K562 (cell line): ENCODE measurements at regions not wholly inside any gene's neighbourhood (a gene's known extent, or its start where the extent isn't known, plus 50 kb on each side); places are given as distances from the start of the nearest gene placed in this dataset.

Source experiments
- ATAC-seq: fragments of 200-7000 bp; cut with Tn5 transposase; 3 replicates; pipeline ENCODE4 v1.9.1; 2020; ENCODE audit warnings: moderate library complexity
- BruUV-seq: library from RNA; stranded (reverse); fragments of 400-500 nt; replicated peaks from 2 replicates; lab custom pipeline; 2021; lab: Mats Ljungman, UMichigan
- CTCF ChIA-PET: fragments of 300-600 bp; formaldehyde crosslinking; extraction: SDS; loops from one replicate; lab custom pipeline; 2021; ENCODE audit warnings: low intra/inter-chr PET ratio; lab: Yijun Ruan, JAX
- POLR2A ChIA-PET: fragments of 300-600, 350-650 bp; sonication (Branson Sonifier 250); formaldehyde crosslinking; extraction: SDS; loops from one replicate; lab custom pipeline; 2021; ENCODE audit warnings: antibody characterized with exemption, inconsistent platforms; lab: Yijun Ruan, JAX
- DNase-seq, 4 experiments: peaks; one replicate each; pipeline versions ENCODE4 v3.0.0 to v3.0.0-alpha.2; 2011 to 2018; ENCODE audit warnings: low spot score in 3 of 4, mixed read lengths in 3 of 4; ENCODE audit errors: extremely low read depth in 1 of 4
- FAIRE-seq: peaks from 2 replicates; lab custom pipeline; 2011; peaks lifted over from hg19 to GRCh38; lab: Jason Lieb, UNC
- H2AFZ ChIP-seq: 2 replicates; pipeline ENCODE4 v1.6.0; 2011; ENCODE audit warnings: low read depth, low read length, control low read depth, inconsistent platforms
- H3K27ac ChIP-seq: fragments of 200-600 bp; 3 replicates; pipeline ENCODE4 v1.8.0; 2011; ENCODE audit warnings: low read depth, mild to moderate bottlenecking, control low read depth, inconsistent platforms, low read length, moderate library complexity, mixed read lengths; ENCODE audit errors: extremely low read depth
- H3K27me3 ChIP-seq, 2 experiments: fragments of 300-600 bp in 1 of 2; 2 replicates in 1 of 2; 3 replicates in 1 of 2; pipeline versions ENCODE4 v1.6.0 to v1.8.0; 2011; ENCODE audit warnings: inconsistent platforms in 2 of 2, low read length in 2 of 2, mild to moderate bottlenecking in 1 of 2, mixed read lengths in 1 of 2, moderate library complexity in 1 of 2; ENCODE audit not compliant: control insufficient read depth in 2 of 2, insufficient read depth in 2 of 2
- H3K36me3 ChIP-seq: fragments of 300-600 bp; 3 replicates; pipeline ENCODE4 v1.8.0; 2011; ENCODE audit warnings: mild to moderate bottlenecking, low read length, inconsistent platforms; ENCODE audit not compliant: control insufficient read depth, insufficient read depth
- H3K4me1 ChIP-seq, 2 experiments: fragments of 200-600 bp in 1 of 2; replicated peaks in 1 of 2; 2 replicates in 1 of 2; 3 replicates in 1 of 2; pipeline versions ENCODE4 v1.5.1 to v1.8.0; 2011; ENCODE audit warnings: inconsistent platforms in 2 of 2, low read length in 2 of 2, mild to moderate bottlenecking in 1 of 2, mixed read lengths in 1 of 2, moderate library complexity in 1 of 2; ENCODE audit not compliant: control insufficient read depth in 2 of 2, insufficient read depth in 2 of 2
- H3K4me2 ChIP-seq: 2 replicates; pipeline ENCODE4 v1.6.1; 2011; ENCODE audit warnings: low read length, control low read depth, inconsistent platforms, mixed read lengths; ENCODE audit not compliant: insufficient read depth
- H3K4me3 ChIP-seq: fragments of 200-600 bp; sonication (generic), shearing (Covaris generic); 2 replicates; pipeline ENCODE4 v1.5.1; 2016; ENCODE audit warnings: control low read depth, inconsistent platforms
- H3K79me2 ChIP-seq: fragments of 200-600 bp; 3 replicates; pipeline ENCODE4 v1.8.0; 2011; ENCODE audit warnings: low read length, inconsistent platforms; ENCODE audit not compliant: control insufficient read depth, insufficient read depth
- H3K9ac ChIP-seq, 2 experiments: 2 replicates each; pipeline versions ENCODE4 v1.6.0 to v1.6.1; 2011; ENCODE audit warnings: low read depth in 2 of 2, low read length in 2 of 2, control low read depth in 1 of 2, inconsistent platforms in 1 of 2, mild to moderate bottlenecking in 1 of 2, mixed read lengths in 1 of 2; ENCODE audit not compliant: insufficient read depth in 1 of 2
- H3K9me1 ChIP-seq: one replicate; pipeline ENCODE4 v1.6.0; 2011; ENCODE audit warnings: inconsistent platforms, mild to moderate bottlenecking, low read length, moderate library complexity; ENCODE audit not compliant: control insufficient read depth, insufficient read depth
- H3K9me3 ChIP-seq: replicated peaks from 2 replicates; pipeline ENCODE4 v1.5.1; 2011; ENCODE audit warnings: low read depth, low read length, inconsistent platforms; ENCODE audit not compliant: control insufficient read depth, insufficient read depth
- H4K20me1 ChIP-seq: replicated peaks from 2 replicates; pipeline ENCODE4 v1.6.1; 2011; ENCODE audit warnings: low read length, inconsistent platforms, mixed read lengths; ENCODE audit not compliant: control insufficient read depth, insufficient read depth
- CHCHD3 ChIP-seq: fragments of 250-450 bp; sonication (Bioruptor Pico); IDR thresholded peaks from 2 replicates; pipeline ENCODE4 v2.1.2; 2022; ENCODE audit warnings: mild to moderate bottlenecking
- EP300 ChIP-seq: IDR thresholded peaks from 2 replicates; pipeline ENCODE4 v1.6.1; 2012; ENCODE audit warnings: low read length, improper control_type of control experiment
- GATA2 ChIP-seq: sonication (generic); formaldehyde crosslinking; IDR thresholded peaks from 2 replicates; pipeline ENCODE4 v1.4.0; 2020; ENCODE audit warnings: mild to moderate bottlenecking, missing genetic modification reagents
- KLF13 ChIP-seq: fragments of 450-650 bp; IDR thresholded peaks from 2 replicates; pipeline ENCODE4 v1.6.1; 2016; ENCODE audit warnings: missing genetic modification characterization, low read depth, mild to moderate bottlenecking, missing compliant biosample characterization, moderate library complexity, borderline replicate concordance
- LEF1 ChIP-seq: fragments of 450-650 bp; IDR thresholded peaks from 2 replicates; pipeline ENCODE4 v1.6.1; 2016; ENCODE audit warnings: mild to moderate bottlenecking
- MTF1 ChIP-seq: fragments of 250-450 bp; sonication (Bioruptor Pico); IDR thresholded peaks from 2 replicates; pipeline ENCODE4 v1.9.0; 2021; ENCODE audit warnings: moderate library complexity, mild to moderate bottlenecking, inconsistent platforms, borderline replicate concordance
- NCOA2 ChIP-seq, 2 experiments: fragments of 450-650 bp; IDR thresholded peaks; 2 replicates each; pipeline ENCODE4 v1.6.1; 2018; ENCODE audit warnings: mild to moderate bottlenecking in 2 of 2, moderate library complexity in 1 of 2; ENCODE audit not compliant: partially characterized antibody in 2 of 2
- PCBP2 ChIP-seq: fragments of 200-400 bp; formaldehyde crosslinking; IDR thresholded peaks from 2 replicates; pipeline ENCODE4 v1.6.1; 2018; ENCODE audit warnings: low read length, low read depth, mild to moderate bottlenecking, moderate library complexity; ENCODE audit not compliant: poor library complexity, severe bottlenecking
- POLR3G ChIP-seq: IDR thresholded peaks from 2 replicates; pipeline ENCODE4 v1.6.1; 2011; ENCODE audit not compliant: insufficient read length, insufficient replicate concordance; ENCODE audit errors: extremely low read depth
- PRPF4 ChIP-seq: fragments of 200-400 bp; formaldehyde crosslinking; IDR thresholded peaks from one replicate; pipeline ENCODE4 v1.6.1; 2017; ENCODE audit warnings: low read length, low read depth, mild to moderate bottlenecking; ENCODE audit not compliant: insufficient read depth, poor library complexity, severe bottlenecking
- SMARCA4 ChIP-seq: fragments of 450-650 bp; IDR thresholded peaks from 2 replicates; pipeline ENCODE4 v1.6.1; 2016
- SMARCA5 ChIP-seq: fragments of 450-650 bp; IDR thresholded peaks from 2 replicates; pipeline ENCODE4 v1.6.1; 2016
- ZBED1 ChIP-seq: IDR thresholded peaks from 2 replicates; pipeline ENCODE4 v1.6.1; 2014
- ZFP1 ChIP-seq: fragments of 450-650 bp; formaldehyde crosslinking; IDR thresholded peaks from 2 replicates; pipeline ENCODE4 v1.4.0; 2020; ENCODE audit warnings: mild to moderate bottlenecking, mixed read lengths
- ZNF217 ChIP-seq: sonication (generic); formaldehyde crosslinking; IDR thresholded peaks from 2 replicates; pipeline ENCODE4 v1.8.0; 2022; ENCODE audit warnings: mild to moderate bottlenecking, missing genetic modification reagents
- ZNF239 ChIP-seq: fragments of 250-450 bp; sonication (Bioruptor Pico); IDR thresholded peaks from 2 replicates; pipeline ENCODE4 v1.4.0; 2020; ENCODE audit warnings: mild to moderate bottlenecking
- WGBS: fragments of 100-300 bp; shearing (Covaris generic); methylation state at CpG from one replicate; pipeline ENCODE4 v1.1.6; 2016; ENCODE audit warnings: low coverage, mixed read lengths; ENCODE audit not compliant: insufficient coverage; ENCODE audit errors: missing lambda C conversion rate; 5-methylcytosine and 5-hydroxymethylcytosine counted together
- in situ Hi-C: fragments of 300-500 bp; cut with MboI; formaldehyde crosslinking; loops from 4 replicates; pipeline ENCODE4 v1.15.0; 2018; ENCODE audit warnings: inconsistent platforms, mixed read lengths
- intact Hi-C: fragments of 100-400 bp; cut with micrococcal nuclease; formaldehyde crosslinking; loops from 2 replicates; pipeline ENCODE4 v1.14.2; 2022
- TF ChIP-seq, protein P1 (sequence below): fragments of 250-450 bp; sonication (Bioruptor Pico); IDR thresholded peaks from 2 replicates; pipeline ENCODE4 v1.8.0; 2022; ENCODE audit warnings: moderate library complexity, mild to moderate bottlenecking, inconsistent platforms
- TF ChIP-seq, protein P2 (sequence below): fragments of 450-650 bp; IDR thresholded peaks from 2 replicates; pipeline ENCODE4 v1.6.1; 2017; ENCODE audit warnings: antibody characterized with exemption, mild to moderate bottlenecking

DNA sequence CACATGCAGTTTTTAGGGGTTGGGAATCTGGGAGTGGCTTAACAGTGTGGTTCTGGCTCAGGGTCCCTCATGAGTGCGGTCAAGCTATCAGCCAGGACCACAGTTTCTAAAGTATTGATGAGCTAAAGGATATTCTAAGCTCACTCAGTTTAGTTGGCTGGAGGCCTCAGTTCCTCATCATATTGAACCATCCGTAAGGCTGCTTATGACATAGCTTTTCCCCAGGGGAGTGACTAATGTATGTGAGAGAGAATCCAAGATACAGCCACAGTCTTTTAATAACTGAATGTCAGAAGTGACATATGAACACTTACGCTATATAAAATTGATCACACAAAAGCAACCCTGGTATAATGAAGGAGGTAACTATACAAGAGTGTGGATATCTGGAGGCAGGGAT, 245.3 kb downstream of the POLR1F start (continued):
- TF ChIP-seq KLF13 (tag) (no peak), NCOA2 (IDR thresholded peaks at IDR 0.05; ENCODE audit: partially characterized antibody in 2 of 2) (no peak)
- TF ChIP-seq, all 486 proteins: peak for 0

DNA sequence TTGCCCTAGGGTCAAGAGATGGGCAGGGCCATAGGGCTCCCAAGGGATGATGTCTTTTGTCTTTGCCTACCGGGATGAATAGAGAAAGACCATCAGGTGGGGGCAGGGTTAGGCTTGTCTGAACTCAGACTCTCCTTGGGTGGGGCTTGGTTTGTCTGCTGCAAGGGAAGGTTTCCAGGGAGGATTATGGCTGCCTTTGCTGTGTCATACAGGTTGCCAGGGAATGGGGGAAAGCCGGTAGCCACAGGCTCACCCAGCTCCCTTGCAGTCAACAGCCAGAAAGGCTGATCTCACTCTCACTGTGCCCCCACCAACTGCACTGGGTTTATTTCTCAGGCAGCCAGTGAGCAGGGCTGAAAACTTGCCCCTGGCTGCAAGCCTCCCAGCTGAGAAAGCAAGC, 253.2 kb downstream of the POLR1F start:
- FAIRE-seq, result no peak
- ChIA-PET POLR2A (no interaction called here), CTCF (no interaction called here)
- in situ Hi-C loops, result no loop called here
- BruUV-seq, result no TSS peak
- H3K4me3 ChIP-seq, result no peak overlapping the region
- intact Hi-C loops, result no loop called here
- no peak overlapping the region for H2AFZ ChIP-seq
- 0% methylated on average over 2 of the region's 2 CpGs for WGBS
- no peak overlapping the region for H3K4me2 ChIP-seq
- H3K36me3 ChIP-seq, result no peaks in the 10 kb centered on the region
- no peak overlapping the region for H3K27ac ChIP-seq
- no peak for DNase-seq
- no peaks in the 10 kb centered on the region for H4K20me1 ChIP-seq
- no peak overlapping the region for H3K9ac ChIP-seq
- H3K79me2 ChIP-seq, result no peaks in the 10 kb centered on the region
- no peaks in the 10 kb centered on the region for H3K4me1 ChIP-seq
- no peaks in the 10 kb centered on the region for H3K27me3 ChIP-seq
- no peaks in the 10 kb centered on the region; the same call in 1 of the 2 replicates for H3K9me3 ChIP-seq
- ATAC-seq, result no peak
- no peaks in the 10 kb centered on the region for H3K9me1 ChIP-seq
- TF ChIP-seq GATA2 (CRISPR knock-in tag) (no peak), ZNF239 (CRISPR knock-in tag) (no peak), ZNF217 (CRISPR knock-in tag) (no peak), POLR3G (no peak), LEF1 (no peak), SMARCA5 (no peak), PCBP2 (no peak), EP300 (no peak), ZBED1 (no peak), SMARCA4 (no peak), PRPF4 (no peak), MTF1 (no peak), CHCHD3 (no peak), ZFP1 (CRISPR knock-in tag) (no peak)
- TF ChIP-seq, protein P1, sequence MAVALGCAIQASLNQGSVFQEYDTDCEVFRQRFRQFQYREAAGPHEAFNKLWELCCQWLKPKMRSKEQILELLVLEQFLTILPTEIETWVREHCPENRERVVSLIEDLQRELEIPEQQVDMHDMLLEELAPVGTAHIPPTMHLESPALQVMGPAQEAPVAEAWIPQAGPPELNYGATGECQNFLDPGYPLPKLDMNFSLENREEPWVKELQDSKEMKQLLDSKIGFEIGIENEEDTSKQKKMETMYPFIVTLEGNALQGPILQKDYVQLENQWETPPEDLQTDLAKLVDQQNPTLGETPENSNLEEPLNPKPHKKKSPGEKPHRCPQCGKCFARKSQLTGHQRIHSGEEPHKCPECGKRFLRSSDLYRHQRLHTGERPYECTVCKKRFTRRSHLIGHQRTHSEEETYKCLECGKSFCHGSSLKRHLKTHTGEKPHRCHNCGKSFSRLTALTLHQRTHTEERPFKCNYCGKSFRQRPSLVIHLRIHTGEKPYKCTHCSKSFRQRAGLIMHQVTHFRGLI (CRISPR knock-in tag), result no peak
- TF ChIP-seq, protein P2, sequence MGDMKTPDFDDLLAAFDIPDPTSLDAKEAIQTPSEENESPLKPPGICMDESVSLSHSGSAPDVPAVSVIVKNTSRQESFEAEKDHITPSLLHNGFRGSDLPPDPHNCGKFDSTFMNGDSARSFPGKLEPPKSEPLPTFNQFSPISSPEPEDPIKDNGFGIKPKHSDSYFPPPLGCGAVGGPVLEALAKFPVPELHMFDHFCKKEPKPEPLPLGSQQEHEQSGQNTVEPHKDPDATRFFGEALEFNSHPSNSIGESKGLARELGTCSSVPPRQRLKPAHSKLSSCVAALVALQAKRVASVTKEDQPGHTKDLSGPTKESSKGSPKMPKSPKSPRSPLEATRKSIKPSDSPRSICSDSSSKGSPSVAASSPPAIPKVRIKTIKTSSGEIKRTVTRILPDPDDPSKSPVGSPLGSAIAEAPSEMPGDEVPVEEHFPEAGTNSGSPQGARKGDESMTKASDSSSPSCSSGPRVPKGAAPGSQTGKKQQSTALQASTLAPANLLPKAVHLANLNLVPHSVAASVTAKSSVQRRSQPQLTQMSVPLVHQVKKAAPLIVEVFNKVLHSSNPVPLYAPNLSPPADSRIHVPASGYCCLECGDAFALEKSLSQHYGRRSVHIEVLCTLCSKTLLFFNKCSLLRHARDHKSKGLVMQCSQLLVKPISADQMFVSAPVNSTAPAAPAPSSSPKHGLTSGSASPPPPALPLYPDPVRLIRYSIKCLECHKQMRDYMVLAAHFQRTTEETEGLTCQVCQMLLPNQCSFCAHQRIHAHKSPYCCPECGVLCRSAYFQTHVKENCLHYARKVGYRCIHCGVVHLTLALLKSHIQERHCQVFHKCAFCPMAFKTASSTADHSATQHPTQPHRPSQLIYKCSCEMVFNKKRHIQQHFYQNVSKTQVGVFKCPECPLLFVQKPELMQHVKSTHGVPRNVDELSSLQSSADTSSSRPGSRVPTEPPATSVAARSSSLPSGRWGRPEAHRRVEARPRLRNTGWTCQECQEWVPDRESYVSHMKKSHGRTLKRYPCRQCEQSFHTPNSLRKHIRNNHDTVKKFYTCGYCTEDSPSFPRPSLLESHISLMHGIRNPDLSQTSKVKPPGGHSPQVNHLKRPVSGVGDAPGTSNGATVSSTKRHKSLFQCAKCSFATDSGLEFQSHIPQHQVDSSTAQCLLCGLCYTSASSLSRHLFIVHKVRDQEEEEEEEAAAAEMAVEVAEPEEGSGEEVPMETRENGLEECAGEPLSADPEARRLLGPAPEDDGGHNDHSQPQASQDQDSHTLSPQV, result no peak
